GM21367 (cell line): ENCODE measurements at regions not wholly inside any gene's neighbourhood (a gene's known extent, or its start where the extent isn't known, plus 50 kb on each side); places are given as distances from the start of the nearest gene placed in this dataset.
"Not testable (repeated sequence)": the region's sequence is repeated elsewhere in the genome, so short reads cannot be mapped to it uniquely, and the experiment has no call there.

Experiments used
- ATAC-seq: cut with Tn5 transposase; IDR thresholded peaks from one replicate; pipeline ENCODE4 v1.9.1; 2021; ENCODE audit not compliant: unreplicated experiment

GRCh38 chr6:169918239-169918953, 167.0 kb downstream of the ERMARD start:
- no peak for ATAC-seq

DNA sequence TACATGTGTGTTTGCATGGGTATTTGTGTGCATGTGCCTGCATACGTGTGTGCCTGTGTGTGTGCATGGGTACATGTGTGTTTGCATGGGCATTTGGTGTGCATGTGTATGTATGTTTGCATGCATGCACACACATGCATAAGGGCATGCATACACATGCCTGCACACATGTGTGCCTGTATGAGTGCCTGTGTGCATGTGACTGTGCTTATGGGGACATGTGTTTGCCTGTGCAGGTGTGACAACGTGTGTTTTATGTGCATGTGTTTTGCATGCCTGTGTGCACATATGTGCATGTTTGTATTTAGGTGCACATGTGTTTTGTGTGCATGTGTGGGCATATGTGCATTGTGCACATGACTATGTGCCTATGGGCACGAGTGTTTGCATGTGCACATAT, 165.7 kb downstream of the ERMARD start:
- no peak for ATAC-seq

DNA sequence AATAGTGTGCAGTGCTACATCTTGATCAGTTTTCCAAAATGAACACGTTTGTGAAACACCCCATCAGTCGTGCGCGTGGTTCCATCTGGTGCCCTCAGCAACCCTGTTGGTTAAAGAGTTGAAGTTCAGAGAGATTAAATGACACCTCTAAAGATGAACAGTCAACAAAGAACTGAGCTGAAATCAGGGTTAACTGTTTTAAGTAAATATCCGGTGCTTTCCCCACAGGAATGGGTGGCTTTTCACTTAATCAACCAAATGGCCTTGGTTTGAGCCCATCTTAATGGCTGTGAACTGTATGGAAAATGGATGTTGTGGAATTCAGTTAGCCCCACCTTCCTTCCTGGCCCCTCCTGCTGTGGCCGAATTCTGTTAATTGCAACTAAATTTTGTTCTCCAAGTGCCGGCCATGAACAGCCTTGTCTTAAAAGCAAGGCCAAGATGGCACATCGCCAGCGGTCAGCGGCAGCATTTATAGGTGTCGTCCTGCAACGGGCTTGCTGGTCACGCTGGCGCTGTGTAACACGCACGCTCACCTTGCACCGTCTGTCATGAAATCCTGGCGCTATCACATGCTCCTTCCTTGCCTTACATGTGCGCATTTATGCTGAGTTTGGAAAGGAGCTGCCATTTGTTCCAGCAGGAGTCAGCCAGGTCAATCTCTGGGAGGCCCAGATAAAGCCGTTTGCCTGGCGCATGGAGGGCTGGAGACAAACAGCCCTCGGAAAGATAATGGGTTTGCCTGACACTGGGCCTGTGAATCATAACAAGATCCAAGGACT, 164.5 kb downstream of the ERMARD start:
- no peak for ATAC-seq

DNA sequence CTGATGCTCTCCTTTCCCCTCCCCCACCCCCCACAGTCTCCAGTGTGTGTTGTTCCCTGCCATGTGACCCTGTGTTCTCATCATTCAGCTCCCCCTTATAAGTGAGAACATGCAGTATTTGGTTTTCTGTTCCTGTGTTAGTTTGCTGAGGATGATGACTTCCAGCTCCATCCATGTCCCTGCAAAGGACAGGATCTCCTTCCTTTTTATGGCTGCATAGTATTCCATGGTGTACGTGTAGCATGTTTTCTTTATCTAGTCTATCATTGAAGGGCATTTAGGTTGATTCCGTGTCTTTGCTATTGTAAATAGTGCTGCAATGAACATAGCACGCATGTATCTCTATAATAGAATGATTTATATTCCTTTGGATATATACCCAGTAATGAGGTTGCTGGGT, 162.3 kb downstream of the ERMARD start:
- not testable (repeated sequence) for ATAC-seq

GRCh38 chr6:169913096-169913638, 161.7 kb downstream of the ERMARD start:
- no peak for ATAC-seq

DNA sequence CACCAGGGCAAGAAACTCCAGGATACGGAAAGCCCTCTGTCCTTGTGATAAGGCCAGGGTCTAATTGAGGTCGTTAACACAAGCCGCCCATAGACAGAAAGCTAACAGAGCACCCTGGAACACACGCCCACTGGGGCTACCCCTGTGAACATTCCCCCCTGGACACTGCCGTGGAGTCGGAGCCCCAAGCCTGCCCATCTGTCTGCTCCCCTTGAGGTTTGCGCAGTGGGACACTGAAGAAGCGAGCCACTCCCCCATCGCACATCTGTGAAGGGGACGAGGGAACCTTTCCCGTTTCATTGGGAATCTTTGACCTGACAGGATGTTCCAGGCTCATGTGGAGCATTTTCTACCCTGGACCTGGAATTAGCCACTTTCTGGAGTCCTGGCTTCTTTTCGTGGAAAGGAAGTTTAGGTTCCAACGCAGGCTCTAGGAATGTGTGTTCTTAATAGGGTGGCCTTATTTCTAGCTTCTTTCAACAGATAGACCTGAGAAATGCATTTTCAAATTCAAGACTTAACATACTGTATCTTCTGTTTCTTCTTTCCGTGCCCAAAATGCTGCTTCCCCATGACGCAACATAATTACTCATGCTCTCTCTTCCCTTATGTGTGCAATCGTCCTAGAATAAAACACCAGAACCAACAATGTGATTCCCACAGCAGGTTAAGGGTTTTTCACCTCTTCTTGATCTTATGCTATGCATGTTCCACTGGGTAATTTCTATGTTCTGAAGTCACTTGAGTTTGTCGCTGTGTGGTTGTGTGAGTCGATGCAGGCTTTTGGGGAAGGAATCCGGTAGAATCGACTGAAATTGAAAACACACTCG, 161.1 kb downstream of the ERMARD start:
- no peak for ATAC-seq

GRCh38 chr6:169911264-169912263, 160.1 kb downstream of the ERMARD start:
- ATAC-seq: no peak

GRCh38 chr6:169909113-169909512, 157.7 kb downstream of the ERMARD start:
- ATAC-seq: no peak

GRCh38 chr6:169908403-169908933, 157.0 kb downstream of the ERMARD start:
- ATAC-seq: no peak

- no peak for ATAC-seq
These were observed 156.1 kb downstream of the ERMARD start for GRCh38 chr6:169907419-169908115.

- no peak for ATAC-seq
These were observed 155.4 kb downstream of the ERMARD start for GRCh38 chr6:169906688-169907418.

DNA sequence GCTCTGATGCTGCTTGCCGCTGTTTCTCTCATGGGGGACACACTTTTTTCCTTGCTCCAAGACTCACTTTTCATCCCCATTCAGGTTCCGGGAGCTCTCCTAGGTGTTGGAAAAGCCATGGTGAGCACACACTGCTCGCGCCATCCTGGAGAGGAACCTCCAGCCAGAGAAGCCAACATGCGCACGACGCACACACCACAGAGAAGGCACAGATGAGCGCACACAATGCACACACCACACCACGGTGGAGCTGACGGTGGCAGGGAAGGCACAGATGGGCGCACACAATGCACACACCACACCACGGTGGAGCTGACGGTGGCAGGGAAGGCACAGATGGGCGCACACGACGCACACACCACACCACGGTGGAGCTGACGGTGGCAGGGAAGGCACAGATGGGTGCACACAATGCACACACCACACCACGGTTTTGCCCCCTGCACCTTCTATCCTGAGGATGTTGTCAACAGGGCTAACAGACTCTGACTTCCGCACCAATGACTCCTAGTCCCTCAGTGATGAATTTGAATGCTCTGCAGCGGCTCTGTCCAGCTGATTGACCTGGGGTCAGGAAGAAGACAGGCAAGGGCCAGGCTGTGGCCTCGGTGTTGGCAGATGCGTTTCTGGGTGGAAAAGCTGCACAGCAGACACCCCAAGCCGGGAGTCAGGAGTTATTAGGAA, 154.7 kb downstream of the ERMARD start:
- no peak for ATAC-seq

DNA sequence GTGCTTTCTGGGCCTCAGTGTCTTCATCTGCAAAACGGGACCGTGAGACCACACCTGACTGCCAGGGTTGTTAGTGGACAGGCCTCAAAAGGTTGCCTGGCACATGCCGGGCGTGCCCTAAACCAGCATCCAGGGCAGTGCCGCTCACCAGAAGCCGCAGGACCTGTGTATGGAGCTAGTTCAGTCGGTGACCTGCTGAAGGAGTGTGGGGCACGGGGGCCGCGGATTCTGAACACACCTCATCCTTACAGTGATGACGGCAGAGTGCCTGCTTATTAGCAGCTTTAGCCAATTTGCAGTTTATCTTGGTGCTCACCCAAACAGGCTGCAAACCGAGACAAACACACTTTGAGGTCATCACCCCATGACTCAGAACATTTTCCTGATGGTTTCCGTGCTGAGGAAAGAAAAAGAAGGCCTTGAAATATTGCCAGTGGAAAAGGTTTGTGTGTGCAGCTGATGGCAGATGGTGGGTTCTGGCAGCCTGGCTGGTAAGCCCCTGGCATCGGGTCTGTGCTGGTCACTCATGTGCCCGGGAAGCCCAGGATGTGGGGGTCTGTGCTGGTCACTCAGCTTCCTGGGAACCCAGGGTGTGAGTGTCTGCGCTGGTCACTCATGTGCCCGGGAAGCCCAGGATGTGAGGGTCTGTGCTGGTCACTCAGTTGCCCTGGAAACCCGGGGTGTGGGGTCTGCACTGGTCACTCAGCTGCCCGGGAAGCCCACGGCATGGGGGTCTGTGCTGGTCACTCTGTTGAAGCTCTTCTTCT, 153.8 kb downstream of the ERMARD start:
- ATAC-seq: no peak

DNA sequence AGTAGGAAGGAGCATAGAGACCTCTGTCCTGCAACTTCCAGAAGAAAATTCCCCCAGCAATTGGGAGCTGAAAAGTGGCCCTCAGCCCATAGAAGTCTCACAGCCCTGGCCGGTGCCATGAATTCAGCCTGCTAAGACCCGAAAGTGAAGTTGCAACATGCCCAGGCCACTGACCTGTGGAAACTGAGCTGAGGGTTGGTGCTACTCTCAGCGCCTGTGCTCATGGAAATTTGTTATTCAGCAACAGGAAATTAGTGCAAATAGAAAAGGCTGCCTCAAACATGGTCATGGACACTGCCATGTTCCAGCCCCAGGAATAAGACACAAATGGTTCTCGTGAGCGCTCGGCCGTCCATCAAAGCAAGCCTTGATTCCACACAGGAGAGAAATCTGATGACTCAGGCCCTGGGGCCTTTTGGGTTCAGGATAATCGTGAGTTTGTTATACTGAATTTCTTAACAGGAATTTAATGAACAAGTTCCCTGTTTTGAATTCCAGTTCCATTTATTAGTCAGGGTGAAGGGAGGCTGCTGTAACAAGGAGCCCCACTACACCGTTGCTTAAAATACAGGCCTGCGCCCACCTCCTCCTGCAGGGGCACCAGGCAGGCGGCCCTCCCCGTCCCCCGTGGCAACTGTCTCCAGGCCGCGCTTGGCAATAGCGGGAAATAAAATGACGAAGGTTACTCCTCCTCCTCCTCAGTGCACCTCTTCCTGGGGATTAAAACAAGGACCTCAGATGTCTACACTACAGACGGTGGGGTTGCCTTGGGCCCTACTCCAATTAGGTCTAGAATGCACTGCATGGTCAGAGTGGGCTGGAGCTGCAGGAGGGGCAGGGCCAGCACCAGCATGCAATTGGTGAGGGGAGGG, 152.9 kb downstream of the ERMARD start:
- no peak for ATAC-seq

DNA sequence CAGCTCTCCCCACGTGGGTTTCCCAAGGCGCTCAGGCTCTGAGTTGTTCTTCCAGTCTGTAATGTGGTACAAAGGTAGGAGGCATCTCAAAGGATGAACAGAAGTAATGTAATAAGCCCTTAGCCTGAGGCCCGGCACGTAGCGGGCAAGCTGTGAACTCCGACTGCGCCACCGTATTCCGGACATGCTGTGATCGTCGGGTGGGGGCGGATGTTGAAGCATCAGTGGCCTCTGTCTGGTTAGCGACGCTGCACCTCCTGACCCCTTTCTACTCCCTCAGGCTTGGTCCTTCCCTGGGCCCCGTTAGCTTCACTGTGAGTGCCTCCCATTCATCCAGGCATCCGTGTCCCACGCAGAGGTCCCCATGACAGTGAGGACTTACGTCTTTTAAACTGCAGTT, 151.7 kb downstream of the ERMARD start:
- no peak for ATAC-seq

DNA sequence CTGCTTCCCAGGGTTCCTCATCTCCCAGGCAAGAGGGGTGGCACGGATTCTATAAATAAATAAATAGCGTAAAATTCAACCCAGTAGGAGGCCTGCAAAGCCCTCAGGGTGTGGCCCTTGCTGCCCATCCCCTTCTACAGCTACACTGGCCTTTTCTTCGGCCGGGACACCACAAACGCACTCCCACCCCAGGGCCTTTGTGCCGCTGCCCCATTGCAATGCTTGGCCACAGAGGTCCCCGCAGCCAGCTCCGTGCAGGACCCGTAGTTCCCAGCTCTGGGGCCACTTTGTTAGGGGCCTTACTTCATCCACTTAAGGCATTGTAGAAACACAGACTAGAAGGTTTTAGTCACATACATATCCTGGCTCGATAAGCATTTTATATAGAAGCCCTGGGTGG, 151.2 kb downstream of the ERMARD start:
- no peak for ATAC-seq
